ENCODE measurements at regions not wholly inside any gene's neighbourhood (a gene's known extent, or its start where the extent isn't known, plus 50 kb on each side); places are given as distances from the start of the nearest gene placed in this dataset.

DNA sequence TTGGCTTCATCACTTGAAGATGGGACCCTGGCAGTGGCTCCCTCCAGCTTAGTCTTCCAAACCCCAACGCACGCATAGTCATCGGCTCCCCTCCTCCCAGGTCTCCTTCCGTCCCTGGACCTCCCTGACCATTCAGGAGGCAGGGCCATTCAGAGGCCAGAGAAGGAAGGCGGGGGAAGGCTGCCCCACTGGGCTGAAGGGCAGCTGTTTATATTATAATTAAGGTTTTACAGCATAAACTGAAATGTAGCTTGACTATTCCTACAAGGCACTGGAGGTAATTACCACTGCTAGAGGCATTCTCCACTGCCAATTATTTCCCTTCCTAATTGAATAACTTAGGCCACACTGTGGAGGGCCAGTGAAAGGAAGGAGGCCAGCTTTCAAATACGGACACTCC lies 170.6 kb upstream of the PROX1 start:
- DNase-seq (ENCODE audit: low read depth): no peak
- TF ChIP-seq, protein P1, sequence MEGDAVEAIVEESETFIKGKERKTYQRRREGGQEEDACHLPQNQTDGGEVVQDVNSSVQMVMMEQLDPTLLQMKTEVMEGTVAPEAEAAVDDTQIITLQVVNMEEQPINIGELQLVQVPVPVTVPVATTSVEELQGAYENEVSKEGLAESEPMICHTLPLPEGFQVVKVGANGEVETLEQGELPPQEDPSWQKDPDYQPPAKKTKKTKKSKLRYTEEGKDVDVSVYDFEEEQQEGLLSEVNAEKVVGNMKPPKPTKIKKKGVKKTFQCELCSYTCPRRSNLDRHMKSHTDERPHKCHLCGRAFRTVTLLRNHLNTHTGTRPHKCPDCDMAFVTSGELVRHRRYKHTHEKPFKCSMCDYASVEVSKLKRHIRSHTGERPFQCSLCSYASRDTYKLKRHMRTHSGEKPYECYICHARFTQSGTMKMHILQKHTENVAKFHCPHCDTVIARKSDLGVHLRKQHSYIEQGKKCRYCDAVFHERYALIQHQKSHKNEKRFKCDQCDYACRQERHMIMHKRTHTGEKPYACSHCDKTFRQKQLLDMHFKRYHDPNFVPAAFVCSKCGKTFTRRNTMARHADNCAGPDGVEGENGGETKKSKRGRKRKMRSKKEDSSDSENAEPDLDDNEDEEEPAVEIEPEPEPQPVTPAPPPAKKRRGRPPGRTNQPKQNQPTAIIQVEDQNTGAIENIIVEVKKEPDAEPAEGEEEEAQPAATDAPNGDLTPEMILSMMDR (IDR thresholded peaks at IDR 0.05; ENCODE audit: control insufficient read depth, extremely low read depth, insufficient read depth): no peak

DNA sequence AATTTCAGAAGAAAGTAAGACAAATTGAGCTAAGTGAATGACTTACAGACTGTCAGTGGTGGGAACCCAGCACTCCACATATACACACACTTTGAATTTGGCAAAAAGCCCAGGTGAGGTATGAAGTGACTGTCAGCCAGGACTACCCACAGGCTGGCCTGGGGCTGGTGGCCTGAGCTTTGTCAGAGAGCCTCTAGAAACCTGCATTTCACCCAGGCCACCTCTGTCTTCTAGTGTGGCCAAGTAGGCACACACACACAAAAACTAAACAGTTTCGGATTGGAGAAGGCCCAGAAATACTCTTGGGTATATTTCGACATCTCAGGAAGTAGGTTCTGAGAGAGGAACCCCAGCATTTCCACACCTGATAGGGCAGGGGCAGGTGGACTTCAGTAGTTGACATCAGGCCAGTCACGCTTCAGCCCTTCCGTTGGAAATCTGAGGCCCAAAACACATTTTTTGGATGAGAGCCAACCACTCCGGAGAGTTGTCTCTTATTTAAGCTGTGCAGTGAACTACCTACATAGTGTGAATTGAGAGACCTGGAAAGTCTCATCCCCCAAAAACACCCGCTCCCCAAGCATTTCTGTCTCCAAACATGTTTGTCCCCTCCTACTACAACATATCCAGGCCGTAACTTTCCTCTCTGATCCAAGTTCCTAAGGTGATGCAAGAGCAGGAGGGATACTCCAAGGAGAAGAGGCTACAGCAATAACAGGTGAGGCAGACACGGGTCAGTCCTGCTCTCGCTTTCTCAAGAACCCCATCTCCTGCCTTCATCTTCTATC lies 167.2 kb upstream of the PROX1 start:
- no peak overlapping the region for H3K4me3 ChIP-seq (ENCODE audit: low read depth, low read length)
- TF ChIP-seq, protein P1 (IDR thresholded peaks at IDR 0.05; ENCODE audit: control insufficient read depth, extremely low read depth, insufficient read depth): no peak
- DNase-seq (ENCODE audit: low read depth): no peak

More for the DNA sequence above, 170.6 kb upstream of the PROX1 start:
- H3K4me3 ChIP-seq (ENCODE audit: low read depth, low read length): no peak overlapping the region

DNA sequence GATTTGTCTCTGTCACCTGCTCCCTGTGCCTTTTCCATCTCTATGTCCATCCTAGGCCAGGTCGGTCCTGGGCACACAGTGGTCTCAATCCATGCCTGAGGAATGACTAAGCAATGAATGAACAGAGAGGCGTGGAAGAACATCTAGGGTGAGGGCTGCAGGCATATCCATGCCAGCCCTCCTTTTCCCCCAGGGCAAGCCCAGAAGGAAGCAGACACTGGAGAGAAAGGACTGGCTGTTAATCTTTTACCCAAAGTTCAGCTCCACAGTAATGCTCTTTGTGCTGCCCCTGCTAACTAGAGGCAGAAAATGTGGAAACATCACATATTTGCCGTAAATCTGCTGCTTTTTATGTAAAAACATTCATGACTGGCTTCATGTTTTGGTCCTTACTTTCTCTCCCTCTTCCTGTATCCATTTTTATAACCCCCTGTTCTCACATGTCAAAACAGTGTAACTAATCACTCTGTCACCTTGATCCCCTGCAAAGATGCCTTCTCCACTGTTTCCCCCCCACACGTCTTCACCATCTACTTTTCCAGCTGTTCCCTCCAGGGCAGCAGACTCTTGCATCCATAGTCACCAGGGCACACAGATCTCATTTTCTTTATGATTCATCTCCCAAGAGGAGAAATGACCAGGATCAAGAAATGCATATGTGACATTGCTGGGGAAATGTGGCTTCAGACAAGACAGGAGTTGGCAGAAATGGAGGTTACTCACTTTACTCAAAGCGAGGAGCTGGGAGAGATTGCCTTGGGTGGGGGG lies 166.4 kb upstream of the PROX1 start:
- TF ChIP-seq, protein P1 (IDR thresholded peaks at IDR 0.05; ENCODE audit: control insufficient read depth, extremely low read depth, insufficient read depth): no peak
- DNase-seq (ENCODE audit: low read depth): no peak

DNA sequence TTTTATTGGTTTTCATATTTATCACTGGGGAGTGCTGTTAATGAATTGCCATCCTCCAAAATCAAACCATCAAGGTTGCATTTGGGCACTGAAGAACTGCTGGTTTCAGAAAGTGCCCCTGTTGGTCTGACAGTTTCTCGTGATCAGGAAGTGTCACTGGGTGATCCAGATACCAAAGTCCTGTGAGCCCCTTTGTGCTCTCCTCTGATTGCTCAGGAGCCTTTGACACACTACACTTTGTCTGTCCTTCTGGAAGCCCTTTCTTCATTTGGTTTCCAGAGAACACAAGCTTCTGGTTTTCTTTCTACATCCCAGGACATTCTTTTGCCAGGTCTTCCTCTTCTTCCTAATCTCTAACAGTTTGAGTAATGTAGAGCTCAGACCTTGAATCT lies 165.8 kb upstream of the PROX1 start:
- H3K4me3 ChIP-seq (ENCODE audit: low read depth, low read length): no peak overlapping the region
- DNase-seq (ENCODE audit: low read depth): no peak
- TF ChIP-seq, protein P1 (IDR thresholded peaks at IDR 0.05; ENCODE audit: control insufficient read depth, extremely low read depth, insufficient read depth): no peak

More for the DNA sequence above, 166.4 kb upstream of the PROX1 start:
- no peak overlapping the region for H3K4me3 ChIP-seq (ENCODE audit: low read depth, low read length)

DNA sequence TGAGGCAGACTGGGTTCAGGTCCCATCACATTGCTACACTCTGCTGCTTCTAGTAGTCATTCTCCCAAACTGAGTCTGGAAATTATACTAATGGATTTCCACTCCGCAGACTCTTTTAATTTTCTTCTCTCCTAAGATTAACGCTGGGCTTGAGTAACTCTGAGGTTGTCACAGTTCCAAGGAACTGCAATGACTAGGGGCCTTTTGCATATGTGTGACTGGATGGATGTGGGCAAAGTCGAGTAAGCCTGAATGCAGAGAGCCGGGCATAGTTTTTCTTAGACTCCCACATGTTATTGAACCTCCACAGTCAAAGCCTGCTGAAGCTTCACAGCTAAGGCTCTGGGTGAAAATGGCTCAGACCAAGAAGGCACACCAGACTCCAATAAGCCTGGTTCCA lies 160.9 kb upstream of the PROX1 start:
- DNase-seq (ENCODE audit: low read depth): no peak
- no peak overlapping the region for H3K4me3 ChIP-seq (ENCODE audit: low read depth, low read length)
- TF ChIP-seq, protein P1 (IDR thresholded peaks at IDR 0.05; ENCODE audit: control insufficient read depth, extremely low read depth, insufficient read depth): no peak

DNA sequence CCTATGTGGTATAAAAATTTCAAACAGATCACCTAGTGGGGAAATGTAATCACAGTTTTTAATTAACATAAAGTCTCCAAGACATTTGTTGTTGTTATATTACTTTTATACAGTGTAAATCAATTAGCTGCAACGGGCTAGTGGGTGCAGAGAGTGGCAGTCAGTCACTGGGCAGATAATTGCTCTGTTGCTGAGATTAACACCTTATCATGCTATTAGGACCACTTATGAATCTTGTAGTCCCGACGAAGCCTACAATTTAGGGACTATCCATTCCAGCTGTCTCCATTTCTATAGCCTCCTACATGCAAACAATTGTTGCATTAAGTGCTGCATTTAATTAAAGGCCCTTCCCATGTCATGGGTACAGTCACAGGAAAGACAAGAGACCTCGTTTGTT lies 158.9 kb upstream of the PROX1 start:
- no peak for DNase-seq (ENCODE audit: low read depth)
- H3K4me3 ChIP-seq (ENCODE audit: low read depth, low read length): no peak overlapping the region
- TF ChIP-seq, protein P1 (IDR thresholded peaks at IDR 0.05; ENCODE audit: control insufficient read depth, extremely low read depth, insufficient read depth): no peak
